HG03159 (cell line): ENCODE measurements at regions not wholly inside any gene's neighbourhood (a gene's known extent, or its start where the extent isn't known, plus 50 kb on each side); places are given as distances from the start of the nearest gene placed in this dataset.

Source experiments
- ATAC-seq: cut with Tn5 transposase; IDR thresholded peaks from one replicate; pipeline ENCODE4 v1.9.1; 2021; ENCODE audit warnings: mild to moderate bottlenecking, moderate library complexity; ENCODE audit not compliant: unreplicated experiment

DNA sequence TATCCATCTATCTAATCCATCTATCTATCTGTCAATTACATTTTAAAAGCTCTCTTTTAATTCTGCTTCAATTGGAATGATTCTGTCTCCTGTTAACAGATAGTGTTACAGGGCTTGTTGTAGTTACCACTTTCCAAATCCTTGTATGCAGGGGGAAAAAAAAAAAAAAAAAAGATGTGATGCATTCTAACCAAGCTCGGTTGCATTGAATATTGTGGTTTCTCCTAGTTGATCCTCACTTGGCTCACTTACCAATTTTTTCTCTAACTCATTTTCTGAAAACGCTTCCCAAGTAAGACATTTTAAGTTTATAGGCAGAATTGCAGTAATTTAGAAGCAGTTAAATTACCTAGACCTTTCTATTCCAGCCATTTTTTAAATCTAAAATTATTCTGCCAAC is 327.9 kb upstream of the PITX2 start:
- no peak for ATAC-seq

DNA sequence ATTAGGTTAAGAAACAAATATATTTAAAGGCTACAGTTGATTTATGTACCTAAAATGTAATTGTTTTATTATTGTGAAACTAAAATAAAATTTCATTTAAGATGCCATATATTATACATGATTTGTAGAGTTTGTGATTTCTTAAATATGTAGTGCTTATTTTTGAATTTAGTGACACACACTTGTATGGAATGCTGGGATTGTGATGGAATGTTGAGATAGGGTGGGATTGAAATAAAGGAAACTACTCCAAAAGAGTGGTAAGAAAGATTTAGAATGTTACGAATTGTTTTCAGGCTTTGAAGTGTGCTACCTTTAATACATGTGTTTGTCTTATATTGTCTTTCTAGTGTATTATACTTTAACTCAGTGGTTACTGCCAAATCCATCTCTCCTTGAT is 330.3 kb upstream of the PITX2 start:
- ATAC-seq: no peak

DNA sequence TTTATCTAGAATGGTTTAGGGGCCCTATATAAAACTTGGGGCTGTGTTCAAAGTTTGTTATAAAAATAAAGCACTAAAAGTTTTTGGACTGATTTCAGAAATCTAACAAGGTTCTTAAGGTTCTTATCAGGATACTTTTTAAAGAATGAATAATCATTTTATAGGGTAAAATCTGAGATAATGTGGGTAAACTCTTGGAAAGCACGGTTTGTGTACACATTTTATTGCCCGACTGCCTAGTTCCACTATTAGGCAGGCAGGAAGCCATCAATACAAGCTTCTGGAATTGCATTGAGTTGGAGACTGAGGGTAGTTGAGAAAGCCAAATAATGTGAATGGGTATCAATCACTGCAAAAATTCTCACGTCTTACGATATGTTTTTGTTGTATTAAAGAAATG is 331.0 kb upstream of the PITX2 start:
- no peak for ATAC-seq

GRCh38 chr4:110955748-110956147 is 332.9 kb upstream of the PITX2 start:
- ATAC-seq: no peak

- no peak for ATAC-seq
Observed at GRCh38 chr4:110959041-110959643, 336.3 kb upstream of the PITX2 start.

DNA sequence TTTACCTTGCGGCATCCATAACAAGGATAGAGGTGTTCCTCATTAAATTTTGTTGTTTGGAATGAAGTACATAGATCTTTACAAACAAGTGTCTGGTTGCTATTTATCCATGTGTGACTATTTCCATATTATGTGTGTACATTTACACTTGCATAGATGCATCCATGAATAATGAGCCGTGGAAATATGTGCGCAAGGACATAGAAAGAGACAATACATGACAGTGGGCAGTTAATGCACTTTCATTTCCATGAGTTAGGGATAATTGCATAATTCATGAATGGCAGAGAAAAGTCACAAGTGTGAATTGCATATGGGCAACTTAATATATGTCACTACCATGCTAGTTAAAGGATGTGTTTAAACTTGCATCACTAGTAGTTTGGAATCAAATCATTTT is 338.2 kb upstream of the PITX2 start:
- no peak for ATAC-seq

DNA sequence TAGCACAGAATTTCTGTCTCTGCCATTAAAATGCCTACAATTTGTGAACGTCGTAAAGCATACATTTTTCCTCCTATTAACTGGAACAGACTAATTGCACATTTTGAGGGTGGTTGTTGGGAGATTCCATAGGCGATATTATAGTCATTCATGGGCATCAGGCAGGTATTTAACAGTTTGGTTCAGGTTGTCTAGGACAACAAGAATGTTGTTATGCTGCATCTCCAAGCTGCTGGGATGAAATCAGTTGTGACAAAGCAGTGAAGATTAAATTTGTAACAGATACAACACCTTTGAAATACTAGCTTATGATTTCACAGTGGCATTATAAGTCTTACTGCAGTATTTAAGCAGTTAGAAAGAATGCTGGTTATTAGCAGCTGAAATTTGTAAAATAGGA is 339.7 kb upstream of the PITX2 start:
- ATAC-seq: no peak

DNA sequence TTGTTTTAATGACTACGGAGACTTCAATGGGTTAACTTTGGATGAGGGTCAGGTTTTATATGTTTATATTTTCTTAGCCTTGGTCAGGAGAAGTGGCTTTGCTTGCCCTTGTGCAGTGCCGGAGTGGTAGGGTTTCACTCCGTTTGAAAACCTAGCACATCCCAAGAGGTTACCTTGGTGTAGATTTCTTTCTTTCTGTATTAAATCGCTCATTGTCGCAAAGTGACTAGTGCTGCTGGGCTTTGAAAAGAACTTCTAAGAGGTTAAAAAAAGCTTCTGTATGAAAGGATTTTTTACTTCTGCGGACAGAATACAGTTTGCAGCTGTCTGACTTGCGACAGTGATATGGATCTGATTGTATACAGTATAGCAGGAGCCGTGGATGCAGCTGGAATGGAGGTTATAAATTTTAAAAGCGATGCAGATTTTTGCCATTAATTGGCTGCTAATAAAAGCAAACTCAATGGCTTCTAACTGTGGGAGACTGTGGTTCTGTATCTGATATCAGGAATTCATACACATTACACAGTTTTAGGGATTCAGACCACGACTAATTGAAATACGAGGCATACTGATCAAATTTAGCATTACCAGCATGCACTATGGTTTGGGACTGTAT is 340.9 kb upstream of the PITX2 start:
- ATAC-seq: no peak

GRCh38 chr4:110967936-110968335 is 345.1 kb upstream of the PITX2 start:
- no peak for ATAC-seq

- ATAC-seq: peak; percentile 90
Observed at GRCh38 chr4:110970642-110971041, 347.8 kb upstream of the PITX2 start.

- no peak for ATAC-seq
Observed at GRCh38 chr4:110975338-110975737, 352.5 kb upstream of the PITX2 start.

DNA sequence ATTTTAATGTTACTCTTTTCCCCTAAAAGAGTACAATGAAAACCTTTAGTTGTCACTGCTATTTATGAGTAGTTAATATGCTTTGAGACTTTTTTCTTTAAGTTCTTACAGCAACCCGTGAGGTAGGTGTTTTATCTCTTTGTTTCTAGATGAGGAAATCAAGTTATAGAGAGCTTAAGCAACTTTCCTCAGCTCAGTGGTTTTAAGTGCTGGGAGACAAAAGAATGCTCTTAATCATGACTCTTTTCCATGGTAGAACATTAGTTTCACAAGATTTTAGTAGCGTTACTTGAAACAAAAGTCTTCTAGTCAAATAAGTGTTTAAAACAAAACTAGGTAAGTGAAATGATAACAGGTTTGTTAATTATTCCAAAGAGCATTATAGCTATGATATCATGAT is 354.7 kb upstream of the PITX2 start:
- no peak for ATAC-seq

DNA sequence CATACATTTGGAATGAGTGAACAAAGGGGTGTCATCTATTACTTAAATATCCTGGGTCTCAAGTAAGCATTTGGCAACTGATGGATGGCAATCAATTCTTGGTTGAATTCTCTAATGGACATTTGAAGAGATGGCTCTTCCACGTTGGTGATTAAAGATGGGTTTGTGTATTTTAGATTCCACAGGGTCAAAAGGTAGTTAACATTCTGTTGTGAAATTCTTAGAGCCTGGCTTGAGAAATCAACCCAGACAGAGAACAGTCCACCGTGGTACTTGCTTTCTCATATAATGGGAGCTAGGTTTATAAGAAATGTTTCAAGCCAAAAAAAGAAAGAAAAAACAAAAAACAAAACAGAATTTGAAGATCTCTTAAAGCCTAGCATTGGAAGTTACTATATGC is 355.9 kb upstream of the PITX2 start:
- no peak for ATAC-seq

DNA sequence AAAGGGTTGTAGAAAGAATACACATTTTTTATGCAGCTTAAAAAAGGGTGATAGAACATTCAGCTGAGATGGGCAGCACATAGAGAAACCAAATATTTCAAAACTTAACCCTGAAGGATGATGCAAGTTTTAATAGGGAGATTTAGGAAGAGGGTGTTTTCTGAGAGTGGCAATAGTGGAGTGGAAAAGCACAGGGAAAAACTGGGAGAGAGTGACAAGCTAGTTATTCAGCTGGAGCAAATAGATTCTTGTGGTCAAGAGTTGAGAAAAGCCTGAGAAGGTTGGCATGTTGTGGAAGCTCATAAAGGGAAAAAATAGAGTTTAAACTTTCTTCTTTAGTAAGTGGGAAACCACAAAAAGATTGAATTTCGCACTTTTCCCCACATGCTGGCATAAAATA is 359.6 kb upstream of the PITX2 start:
- no peak for ATAC-seq

DNA sequence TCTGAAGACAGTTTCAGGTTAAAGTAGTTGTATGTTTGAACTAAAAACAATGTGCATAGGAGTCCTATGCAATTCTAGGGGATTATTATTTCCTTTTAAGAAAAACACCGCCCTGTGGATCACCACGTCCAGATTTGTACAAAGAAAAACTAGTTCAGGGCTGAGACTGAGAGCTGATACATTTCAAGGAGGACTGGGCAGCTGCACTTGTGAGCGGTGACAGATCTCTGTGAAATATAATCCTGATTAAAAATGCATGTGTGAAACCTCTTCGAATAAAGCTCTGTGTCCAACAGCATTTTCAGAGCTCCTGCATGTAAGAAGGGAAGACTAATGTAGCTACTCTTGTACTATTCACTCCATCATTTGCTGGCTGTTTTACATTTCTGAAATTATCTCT is 365.8 kb upstream of the PITX2 start:
- ATAC-seq: no peak

DNA sequence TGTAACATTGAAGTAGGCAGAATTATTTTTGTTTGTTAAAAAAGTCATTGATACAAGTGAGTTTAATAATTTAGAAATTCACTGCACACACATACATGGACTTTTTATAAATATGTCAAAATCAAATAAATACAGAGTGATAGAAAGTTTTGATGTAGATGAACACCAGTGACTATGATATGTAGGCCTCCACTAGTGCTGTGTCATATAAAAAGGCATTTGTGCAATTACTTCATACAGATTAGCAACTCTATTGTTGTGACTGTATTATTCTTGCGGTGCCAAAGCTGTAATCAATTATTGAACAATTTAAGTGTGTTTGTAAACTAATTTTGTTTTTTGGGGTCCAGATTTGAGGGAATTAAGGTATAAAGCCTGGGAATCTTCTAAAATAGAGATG is 366.2 kb upstream of the PITX2 start:
- ATAC-seq: no peak

DNA sequence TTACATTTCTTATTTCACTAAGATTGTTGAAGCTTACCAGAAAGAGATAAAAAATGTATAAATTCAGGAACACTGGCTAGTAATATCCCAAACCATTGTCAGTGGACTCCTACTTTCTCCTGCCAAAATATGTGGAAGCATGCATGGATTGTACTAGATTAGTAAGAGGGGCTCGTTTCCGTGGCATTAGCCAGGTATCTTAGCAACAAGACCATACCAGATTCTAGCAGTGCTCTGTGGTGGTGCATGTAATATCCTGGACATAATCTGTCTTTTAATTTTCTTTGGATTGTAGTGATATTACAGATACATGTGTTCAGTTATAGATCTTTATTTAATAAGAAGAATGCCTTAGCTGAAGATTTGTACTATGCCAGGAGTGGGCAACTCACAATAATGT is 371.9 kb upstream of the PITX2 start:
- no peak for ATAC-seq

DNA sequence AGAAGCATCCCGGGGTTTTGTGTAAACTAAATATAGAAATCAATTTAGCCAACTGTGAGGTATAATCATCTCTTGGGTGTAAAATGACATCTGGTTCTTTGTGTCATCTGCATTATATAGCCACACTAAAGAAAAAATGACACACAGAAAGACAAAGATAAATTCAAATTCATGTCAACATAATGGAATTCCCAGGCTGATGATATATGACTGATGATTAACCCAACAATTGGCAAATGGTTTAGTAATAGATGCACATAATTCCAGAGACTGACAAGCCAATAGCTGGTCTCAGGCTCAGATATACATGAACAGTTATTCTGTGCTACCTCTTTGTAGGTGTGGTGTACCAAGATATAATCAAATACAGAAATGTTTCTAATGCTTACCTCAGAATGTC is 375.4 kb upstream of the PITX2 start:
- ATAC-seq: no peak

DNA sequence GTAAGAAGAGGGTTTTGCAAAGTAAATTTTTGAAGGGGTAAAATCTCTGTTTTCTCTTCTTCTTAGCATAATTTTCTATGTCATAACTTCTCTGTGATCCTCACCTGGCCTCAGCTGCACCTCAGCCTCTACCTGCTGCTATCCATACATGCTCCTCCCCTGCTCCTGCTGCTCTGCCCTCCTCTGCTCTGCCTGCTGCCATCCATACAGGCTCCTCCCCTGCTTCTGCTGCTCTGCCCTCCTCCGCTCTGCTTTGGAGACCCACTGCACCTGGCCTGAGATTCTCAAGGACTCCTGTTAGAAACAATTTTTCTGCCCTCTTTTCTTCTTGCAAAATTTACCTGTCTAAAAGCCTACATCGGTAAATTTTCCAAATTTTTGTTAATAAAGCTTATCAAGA is 388.6 kb upstream of the PITX2 start:
- ATAC-seq: no peak

- no peak for ATAC-seq
Observed at GRCh38 chr4:111013846-111014245, 391.0 kb upstream of the PITX2 start.

- ATAC-seq: no peak
Observed at GRCh38 chr4:111014537-111014936, 391.7 kb upstream of the PITX2 start.

DNA sequence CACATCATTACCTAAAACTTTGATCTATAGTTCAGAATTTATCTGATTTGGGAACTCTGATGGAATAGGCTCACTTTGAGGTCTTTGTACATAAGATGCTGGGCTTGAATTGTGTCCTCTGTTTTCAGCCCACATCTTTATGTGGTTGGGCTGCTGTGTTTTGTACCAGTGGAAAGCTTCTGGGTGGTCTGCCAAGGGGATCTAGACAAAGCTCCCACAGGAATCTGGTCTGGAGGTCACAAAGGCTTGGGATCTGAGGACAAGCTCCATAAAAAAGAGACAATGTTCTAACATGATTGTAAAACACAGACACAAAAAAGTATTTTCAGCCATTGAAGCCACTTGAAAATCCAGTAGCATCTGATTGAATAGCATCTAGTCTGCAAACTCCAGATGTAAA is 393.5 kb upstream of the PITX2 start:
- ATAC-seq: no peak

- no peak for ATAC-seq
Observed at GRCh38 chr4:111018216-111018615, 395.3 kb upstream of the PITX2 start.
